ENCODE measurements at regions not wholly inside any gene's neighbourhood (a gene's known extent, or its start where the extent isn't known, plus 50 kb on each side); places are given as distances from the start of the nearest gene placed in this dataset.
A peak's percentile ranks its signal among the peaks of the same experiment; 100 is the strongest.

- no peak overlapping the region for H3K4me3 ChIP-seq
- no peak overlapping the region for H2AFZ ChIP-seq
- no peaks in the 10 kb centered on the region for H3K79me2 ChIP-seq
- 74% methylated on average over 3 of the region's 3 CpGs for WGBS (ENCODE audit: low lambda C conversion rate, missing lambda C conversion rate)
- no peaks in the 10 kb centered on the region for H4K20me1 ChIP-seq (ENCODE audit: insufficient read depth, poor library complexity, severe bottlenecking)
- no peaks in the 10 kb centered on the region for H3K36me3 ChIP-seq (replicated peaks; ENCODE audit: insufficient read depth, low read depth)
- no peak overlapping the region for H3K27ac ChIP-seq
- no peaks in the 10 kb centered on the region for H3K4me1 ChIP-seq (ENCODE audit: insufficient read depth)
- H3K9me2 ChIP-seq (replicated peaks; ENCODE audit: insufficient read depth), result no peaks in the 10 kb centered on the region
- H3K9me3 ChIP-seq (ENCODE audit: low read depth), result no peaks in the 10 kb centered on the region
- H3K4me2 ChIP-seq, result no peak overlapping the region
- no peak for DNase-seq (ENCODE audit: low spot score)
- no peak for TF ChIP-seq CTCF (IDR thresholded peaks at IDR 0.05; ENCODE audit: poor library complexity)
- no peak for TF ChIP-seq EZH2phosphoT487 (IDR thresholded peaks at IDR 0.05; ENCODE audit: low read depth, severe bottlenecking, unreplicated experiment)
- no peak for TF ChIP-seq EZH2 (IDR thresholded peaks at IDR 0.05; ENCODE audit: borderline replicate concordance)
- no peaks in the 10 kb centered on the region for H3K27me3 ChIP-seq
Measured at GRCh38 chr1:240021709-240022108, 70.0 kb upstream of the FMN2 start.

- no peaks in the 10 kb centered on the region for H3K27me3 ChIP-seq
- WGBS (ENCODE audit: low lambda C conversion rate, missing lambda C conversion rate), result 9% methylated on average over 5 of the region's 5 CpGs
- TF ChIP-seq CTCF (IDR thresholded peaks at IDR 0.05; ENCODE audit: poor library complexity) (peak; percentile 98), EZH2phosphoT487 (IDR thresholded peaks at IDR 0.05; ENCODE audit: low read depth, severe bottlenecking, unreplicated experiment) (no peak), EZH2 (IDR thresholded peaks at IDR 0.05; ENCODE audit: borderline replicate concordance) (no peak)
- no peaks in the 10 kb centered on the region for H3K9me2 ChIP-seq (replicated peaks; ENCODE audit: insufficient read depth)
- H3K79me2 ChIP-seq, result no peaks in the 10 kb centered on the region
- H3K27ac ChIP-seq, result no peak overlapping the region
- H3K4me1 ChIP-seq (ENCODE audit: insufficient read depth), result no peaks in the 10 kb centered on the region
- H2AFZ ChIP-seq, result no peak overlapping the region
- H3K36me3 ChIP-seq (replicated peaks; ENCODE audit: insufficient read depth, low read depth), result no peaks in the 10 kb centered on the region
- no peaks in the 10 kb centered on the region for H3K9me3 ChIP-seq (ENCODE audit: low read depth)
- no peak overlapping the region for H3K4me2 ChIP-seq
- no peaks in the 10 kb centered on the region for H4K20me1 ChIP-seq (ENCODE audit: insufficient read depth, poor library complexity, severe bottlenecking)
- no peak overlapping the region for H3K4me3 ChIP-seq
- DNase-seq (ENCODE audit: low spot score), result peak; percentile 67
Measured at GRCh38 chr1:240027059-240027462, 64.6 kb upstream of the FMN2 start.

GRCh38 chr1:240029418-240029817, 62.3 kb upstream of the FMN2 start:
- TF ChIP-seq EZH2phosphoT487 (IDR thresholded peaks at IDR 0.05; ENCODE audit: low read depth, severe bottlenecking, unreplicated experiment) (no peak), EZH2 (IDR thresholded peaks at IDR 0.05; ENCODE audit: borderline replicate concordance) (no peak), CTCF (IDR thresholded peaks at IDR 0.05; ENCODE audit: poor library complexity) (no peak)
- Histone ChIP-seq H2AFZ (no peak overlapping the region), H3K27me3 (no peaks in the 10 kb centered on the region), H3K27ac (no peak overlapping the region), H3K4me2 (no peak overlapping the region), H3K4me1 (ENCODE audit: insufficient read depth) (no peaks in the 10 kb centered on the region), H3K9me3 (ENCODE audit: low read depth) (no peaks in the 10 kb centered on the region), H3K9me2 (replicated peaks; ENCODE audit: insufficient read depth) (no peaks in the 10 kb centered on the region), H3K4me3 (no peak overlapping the region), H3K36me3 (replicated peaks; ENCODE audit: insufficient read depth, low read depth) (no peaks in the 10 kb centered on the region), H4K20me1 (ENCODE audit: insufficient read depth, poor library complexity, severe bottlenecking) (no peaks in the 10 kb centered on the region), H3K79me2 (no peaks in the 10 kb centered on the region)
- no peak for DNase-seq (ENCODE audit: low spot score)
- WGBS (ENCODE audit: low lambda C conversion rate, missing lambda C conversion rate), result 71% methylated on average over 3 of the region's 3 CpGs

GRCh38 chr1:240030236-240030635, 61.4 kb upstream of the FMN2 start:
- Histone ChIP-seq H3K36me3 (replicated peaks; ENCODE audit: insufficient read depth, low read depth) (no peaks in the 10 kb centered on the region), H3K79me2 (no peaks in the 10 kb centered on the region), H3K4me2 (no peak overlapping the region), H3K4me1 (ENCODE audit: insufficient read depth) (no peaks in the 10 kb centered on the region), H3K27me3 (no peaks in the 10 kb centered on the region), H3K4me3 (no peak overlapping the region), H3K9me3 (ENCODE audit: low read depth) (no peaks in the 10 kb centered on the region), H3K9me2 (replicated peaks; ENCODE audit: insufficient read depth) (no peaks in the 10 kb centered on the region), H2AFZ (no peak overlapping the region), H3K27ac (no peak overlapping the region), H4K20me1 (ENCODE audit: insufficient read depth, poor library complexity, severe bottlenecking) (no peaks in the 10 kb centered on the region)
- TF ChIP-seq CTCF (IDR thresholded peaks at IDR 0.05; ENCODE audit: poor library complexity) (no peak), EZH2 (IDR thresholded peaks at IDR 0.05; ENCODE audit: borderline replicate concordance) (no peak), EZH2phosphoT487 (IDR thresholded peaks at IDR 0.05; ENCODE audit: low read depth, severe bottlenecking, unreplicated experiment) (no peak)
- WGBS (ENCODE audit: low lambda C conversion rate, missing lambda C conversion rate), result 73% methylated on average over 5 of the region's 5 CpGs
- DNase-seq (ENCODE audit: low spot score), result no peak

Data from hepatocyte (in vitro differentiated cells).